ENCODE measurements at regions not wholly inside any gene's neighbourhood (a gene's known extent, or its start where the extent isn't known, plus 50 kb on each side); places are given as distances from the start of the nearest gene placed in this dataset.

DNA sequence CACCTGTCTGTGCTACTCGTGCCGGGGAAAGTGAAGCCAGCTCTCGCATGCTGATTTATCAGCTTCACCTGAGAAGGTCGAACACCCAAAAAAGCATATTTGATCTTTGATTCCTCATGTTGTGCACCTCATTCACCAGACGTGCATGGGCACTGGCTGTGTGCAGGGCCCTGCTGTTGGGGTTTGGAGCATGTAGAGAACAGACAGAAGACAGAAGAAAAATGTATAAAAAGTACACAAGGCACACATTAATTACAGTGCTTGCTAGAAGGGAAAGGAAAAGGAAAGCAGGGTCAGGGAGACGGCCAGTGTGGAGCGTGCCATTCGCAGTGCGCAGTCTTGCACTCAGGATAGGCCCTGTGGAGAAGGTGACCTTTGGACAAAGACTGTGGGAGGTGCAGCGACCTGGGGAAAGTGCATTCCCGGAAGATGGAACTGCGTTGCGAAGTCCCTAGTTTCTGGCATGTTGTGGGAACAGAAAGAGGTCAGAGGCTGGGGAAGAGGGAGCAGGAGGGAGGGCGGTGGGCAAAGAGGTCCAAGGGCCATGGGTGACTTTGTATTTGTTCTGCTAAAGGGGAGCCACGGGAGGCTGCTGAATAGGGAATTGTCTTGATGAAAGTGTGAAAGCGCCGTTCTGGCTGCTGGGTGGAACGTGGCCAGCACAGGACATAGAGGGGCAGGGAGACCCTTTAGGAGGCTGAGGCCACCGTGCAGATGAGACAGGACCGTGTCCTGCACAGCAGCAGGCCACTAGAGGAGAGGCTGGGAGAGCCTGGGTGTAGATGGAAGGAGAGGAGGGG is 232.8 kb downstream of the GLRX3 start:
- H3K4me1 ChIP-seq (ENCODE audit: insufficient read depth): no peaks in the 10 kb centered on the region
- DNase-seq: no peak
- 69 to 73% (median 73%) methylated on average over 20 of the region's 20 CpGs for WGBS, 3 donors
- H3K27ac ChIP-seq: no peak overlapping the region
- no peaks in the 10 kb centered on the region for H3K36me3 ChIP-seq
- no peaks in the 10 kb centered on the region for H3K27me3 ChIP-seq
- TF ChIP-seq POLR2A (IDR thresholded peaks at IDR 0.05) (no peak), EP300 (IDR thresholded peaks at IDR 0.05) (no peak)
- TF ChIP-seq, protein P1, sequence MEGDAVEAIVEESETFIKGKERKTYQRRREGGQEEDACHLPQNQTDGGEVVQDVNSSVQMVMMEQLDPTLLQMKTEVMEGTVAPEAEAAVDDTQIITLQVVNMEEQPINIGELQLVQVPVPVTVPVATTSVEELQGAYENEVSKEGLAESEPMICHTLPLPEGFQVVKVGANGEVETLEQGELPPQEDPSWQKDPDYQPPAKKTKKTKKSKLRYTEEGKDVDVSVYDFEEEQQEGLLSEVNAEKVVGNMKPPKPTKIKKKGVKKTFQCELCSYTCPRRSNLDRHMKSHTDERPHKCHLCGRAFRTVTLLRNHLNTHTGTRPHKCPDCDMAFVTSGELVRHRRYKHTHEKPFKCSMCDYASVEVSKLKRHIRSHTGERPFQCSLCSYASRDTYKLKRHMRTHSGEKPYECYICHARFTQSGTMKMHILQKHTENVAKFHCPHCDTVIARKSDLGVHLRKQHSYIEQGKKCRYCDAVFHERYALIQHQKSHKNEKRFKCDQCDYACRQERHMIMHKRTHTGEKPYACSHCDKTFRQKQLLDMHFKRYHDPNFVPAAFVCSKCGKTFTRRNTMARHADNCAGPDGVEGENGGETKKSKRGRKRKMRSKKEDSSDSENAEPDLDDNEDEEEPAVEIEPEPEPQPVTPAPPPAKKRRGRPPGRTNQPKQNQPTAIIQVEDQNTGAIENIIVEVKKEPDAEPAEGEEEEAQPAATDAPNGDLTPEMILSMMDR (IDR thresholded peaks at IDR 0.05): no peak
- no peak overlapping the region for H3K4me3 ChIP-seq
- intact Hi-C loops (cut with DNase I): no loop called here
- no peaks in the 10 kb centered on the region for H3K9me3 ChIP-seq

- Histone ChIP-seq H3K4me1 (ENCODE audit: insufficient read depth) (no peaks in the 10 kb centered on the region), H3K27ac (no peak overlapping the region), H3K27me3 (no peaks in the 10 kb centered on the region), H3K36me3 (no peaks in the 10 kb centered on the region), H3K4me3 (no peak overlapping the region), H3K9me3 (no peaks in the 10 kb centered on the region)
- TF ChIP-seq POLR2A (IDR thresholded peaks at IDR 0.05) (no peak), EP300 (IDR thresholded peaks at IDR 0.05) (no peak)
- TF ChIP-seq, protein P1 (IDR thresholded peaks at IDR 0.05): no peak
- WGBS, 3 donors: 66 to 75% (median 69%) methylated on average over 13 of the region's 13 CpGs
- no peak for DNase-seq
- intact Hi-C loops (cut with DNase I): no loop called here
These were observed 233.6 kb downstream of the GLRX3 start for GRCh38 chr10:130369645-130370381.

GRCh38 chr10:130370721-130371120 is 234.5 kb downstream of the GLRX3 start:
- 72 to 80% (median 76%) methylated on average over 10 of the region's 10 CpGs for whole genome bisulfite sequencing, 3 donors
- no peaks in the 10 kb centered on the region for H3K36me3 ChIP-seq
- no peaks in the 10 kb centered on the region for H3K27me3 ChIP-seq
- TF ChIP-seq EP300 (IDR thresholded peaks at IDR 0.05) (no peak), POLR2A (IDR thresholded peaks at IDR 0.05) (no peak)
- TF ChIP-seq, protein P1 (IDR thresholded peaks at IDR 0.05): no peak
- no peak for DNase-seq
- H3K9me3 ChIP-seq: no peaks in the 10 kb centered on the region
- intact Hi-C loops (cut with DNase I): no loop called here
- no peak overlapping the region for H3K4me3 ChIP-seq
- H3K4me1 ChIP-seq (ENCODE audit: insufficient read depth): no peaks in the 10 kb centered on the region
- no peak overlapping the region for H3K27ac ChIP-seq

- whole genome bisulfite sequencing, 3 donors: 63 to 78% (median 63%) methylated on average over 6 of the region's 6 CpGs
- intact Hi-C loops (cut with DNase I): no loop called here
- no peak for DNase-seq
- Histone ChIP-seq H3K9me3 (no peaks in the 10 kb centered on the region), H3K36me3 (no peaks in the 10 kb centered on the region), H3K4me3 (no peak overlapping the region), H3K4me1 (ENCODE audit: insufficient read depth) (no peaks in the 10 kb centered on the region), H3K27ac (no peak overlapping the region), H3K27me3 (no peaks in the 10 kb centered on the region)
- TF ChIP-seq, protein P1 (IDR thresholded peaks at IDR 0.05): no peak
- TF ChIP-seq EP300 (IDR thresholded peaks at IDR 0.05) (no peak), POLR2A (IDR thresholded peaks at IDR 0.05) (no peak)
These were observed 235.0 kb downstream of the GLRX3 start for GRCh38 chr10:130371156-130371555.

All from ovary (tissue), 7 donors.